GM18520 (cell line): ENCODE measurements at regions not wholly inside any gene's neighbourhood (a gene's known extent, or its start where the extent isn't known, plus 50 kb on each side); places are given as distances from the start of the nearest gene placed in this dataset.
"Not testable (repeated sequence)": the region's sequence is repeated elsewhere in the genome, so short reads cannot be mapped to it uniquely, and the experiment has no call there.

Source experiments
- ATAC-seq: cut with Tn5 transposase; IDR thresholded peaks from one replicate; pipeline ENCODE4 v1.9.1; 2021; ENCODE audit not compliant: unreplicated experiment

DNA sequence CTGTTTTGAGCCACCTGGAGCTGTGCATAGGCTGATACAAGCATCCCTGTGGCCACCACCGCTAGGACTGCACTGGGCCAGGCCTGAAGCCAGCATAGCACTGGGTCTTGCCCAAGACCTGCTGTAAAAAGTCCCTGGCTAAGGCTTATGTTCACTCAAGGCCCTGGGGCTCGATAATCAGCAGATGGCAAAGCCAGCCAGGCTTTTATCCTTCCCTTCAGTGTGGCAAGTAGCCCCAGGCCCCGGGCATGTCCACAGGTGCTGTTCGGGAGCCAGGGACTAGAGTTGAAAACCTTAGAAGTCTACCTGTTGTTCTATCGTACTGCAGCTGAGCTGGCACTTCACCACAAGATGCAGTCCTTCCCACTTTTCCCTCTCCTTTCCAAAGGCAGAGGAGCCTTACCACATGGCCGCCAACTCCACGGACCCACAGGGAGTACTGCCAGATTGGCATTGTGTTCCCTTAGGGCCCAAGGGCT lies 226.4 kb upstream of the ZNF217 start:
- no peak for ATAC-seq

DNA sequence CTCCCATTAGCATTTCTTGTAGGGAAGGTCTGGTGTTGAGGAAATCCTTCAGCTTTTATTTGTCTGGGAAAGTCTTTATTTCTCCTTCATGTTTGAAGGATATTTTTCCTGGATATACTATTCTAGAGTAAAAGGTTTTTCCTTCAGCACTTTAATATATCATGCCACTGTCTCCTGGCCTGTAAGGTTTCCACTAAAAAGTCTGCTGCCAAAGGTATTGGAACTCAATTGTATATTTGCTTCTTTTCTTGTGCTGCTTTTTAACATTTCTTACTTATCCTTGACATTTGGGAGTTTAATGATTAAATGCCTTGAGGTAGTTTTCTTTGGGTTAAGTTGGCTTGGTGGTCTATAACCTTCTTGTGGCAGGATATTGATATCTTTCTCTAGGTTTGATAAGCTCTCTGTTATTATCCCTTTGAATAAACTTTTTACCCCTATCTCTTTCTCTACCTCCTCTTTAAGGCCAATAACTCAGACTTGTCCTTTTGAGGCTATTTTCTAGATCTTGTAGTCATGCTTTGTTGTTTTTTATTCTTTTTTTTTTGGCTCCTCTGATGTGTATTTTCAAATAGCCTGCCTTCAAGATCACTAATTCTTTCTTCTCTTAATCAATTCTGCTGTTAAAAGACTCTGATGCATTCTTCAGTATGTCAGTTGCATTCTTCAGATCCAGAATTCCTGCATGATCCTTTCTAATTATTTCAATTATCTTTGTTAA lies 225.0 kb upstream of the ZNF217 start:
- ATAC-seq: no peak

DNA sequence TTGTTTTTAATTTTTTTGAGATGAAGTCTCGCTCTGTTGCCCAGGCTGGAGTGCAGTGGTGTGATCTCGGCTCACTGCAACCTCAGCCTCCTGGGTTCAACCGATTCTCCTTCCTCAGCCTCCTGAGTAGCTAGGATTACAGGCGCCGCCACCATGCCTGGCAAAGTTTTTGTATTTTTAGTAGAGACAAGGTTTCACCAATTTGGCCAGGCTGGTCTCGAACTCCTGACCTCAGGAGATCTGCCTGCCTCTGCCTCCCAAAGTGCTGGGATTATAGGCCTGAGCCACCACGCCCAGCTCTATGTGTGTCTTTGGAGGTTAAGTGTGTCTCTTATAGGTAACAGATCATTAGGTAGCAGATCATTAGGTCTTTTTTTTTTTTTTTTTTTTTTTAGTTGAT lies 223.9 kb upstream of the ZNF217 start:
- ATAC-seq: not testable (repeated sequence)

DNA sequence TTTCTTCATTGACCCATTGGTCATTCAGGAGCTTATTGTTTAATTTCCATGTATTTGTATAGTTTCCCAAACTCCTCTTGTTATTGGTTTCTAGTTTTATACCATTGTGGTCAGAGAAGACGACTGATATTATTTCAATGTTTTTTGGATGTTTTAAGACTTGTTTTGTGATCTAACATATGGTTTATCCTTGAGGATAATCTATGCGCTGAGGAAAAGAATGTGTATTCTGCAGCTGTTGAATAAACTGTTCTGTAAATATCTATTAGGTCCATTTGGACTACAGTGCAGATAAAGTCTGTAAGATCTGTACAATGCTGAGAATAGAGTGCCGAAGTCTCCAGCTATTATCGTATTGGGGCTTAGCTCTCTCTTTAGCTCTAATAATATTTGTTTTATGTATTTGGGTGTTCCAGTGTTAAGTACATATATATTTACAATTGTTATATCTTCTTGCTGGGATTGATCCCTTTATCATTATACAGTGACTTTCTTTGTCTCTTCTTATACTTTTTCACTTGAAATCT lies 223.3 kb upstream of the ZNF217 start:
- no peak for ATAC-seq

DNA sequence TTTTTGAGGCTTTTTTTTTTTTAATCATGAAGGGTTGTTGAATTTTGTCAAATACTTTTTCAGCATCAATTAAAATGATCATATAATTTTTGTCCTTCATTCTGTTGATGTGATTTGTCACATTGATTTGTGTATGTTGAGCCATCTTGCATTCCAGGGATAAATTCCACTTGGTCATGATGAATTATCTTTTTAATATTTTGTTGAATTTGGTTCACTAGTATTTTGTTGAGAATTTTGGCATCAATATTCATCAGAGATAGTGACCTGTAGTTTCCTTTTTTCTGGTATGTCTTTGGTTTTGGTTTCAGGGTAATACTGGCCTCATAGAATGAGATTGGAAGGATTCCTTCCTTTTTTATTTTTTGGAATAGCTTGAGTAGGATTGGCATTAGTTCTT lies 221.9 kb upstream of the ZNF217 start:
- no peak for ATAC-seq

DNA sequence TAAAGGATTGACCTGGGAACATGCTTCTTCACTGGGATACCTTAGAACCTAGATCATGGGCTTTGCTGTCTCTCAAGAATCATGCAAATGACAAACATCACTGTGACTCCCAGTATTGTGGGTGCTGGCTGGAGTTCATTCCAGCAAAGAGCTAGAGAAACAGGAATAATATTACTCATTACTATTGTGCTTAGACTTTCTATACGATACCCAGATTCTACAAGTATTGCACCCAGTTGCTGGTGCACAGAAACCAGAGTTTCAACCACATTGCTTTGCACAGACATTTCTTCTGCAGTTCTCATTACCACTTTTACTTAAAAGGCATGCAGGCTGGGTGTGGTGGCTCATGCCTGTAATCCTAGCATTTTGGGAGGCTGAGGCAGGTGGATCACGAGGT lies 220.4 kb upstream of the ZNF217 start:
- no peak for ATAC-seq

DNA sequence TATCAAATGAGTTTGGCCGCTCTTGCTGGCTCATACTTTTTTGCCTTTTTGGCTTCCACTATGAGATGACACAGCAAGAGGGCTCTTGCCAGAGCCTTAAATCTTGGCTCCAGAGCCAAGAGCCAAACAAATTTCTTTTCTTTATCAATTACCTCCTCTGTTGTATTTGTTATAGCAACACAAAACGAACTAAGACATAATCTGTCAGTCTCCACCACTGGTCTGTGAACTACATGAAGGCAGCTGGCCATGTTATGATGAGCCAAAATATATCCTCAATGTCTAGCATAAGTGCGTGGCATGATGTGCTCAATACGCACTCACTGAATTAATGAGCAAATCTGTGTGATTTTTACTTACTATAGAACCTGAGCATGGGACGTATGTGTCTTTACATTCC lies 220.0 kb upstream of the ZNF217 start:
- no peak for ATAC-seq

DNA sequence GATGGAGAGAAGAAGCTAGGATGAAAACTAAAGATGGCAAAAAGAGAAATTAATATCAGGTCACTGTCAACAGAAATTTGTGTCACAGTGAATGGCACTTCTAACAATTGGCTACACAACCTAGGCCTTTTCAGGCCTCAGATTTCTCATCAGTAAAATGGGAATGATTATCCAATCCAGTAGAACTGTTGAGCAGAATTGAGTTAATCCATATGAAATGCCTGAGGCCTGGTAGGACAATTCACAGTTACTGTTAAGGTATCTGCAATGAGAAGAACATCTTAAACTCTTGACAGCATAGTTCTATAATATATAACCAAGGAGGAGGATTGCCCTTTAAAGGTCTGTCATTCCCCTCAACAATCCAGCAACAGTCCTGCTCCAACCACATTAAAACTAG lies 217.9 kb upstream of the ZNF217 start:
- ATAC-seq: no peak

DNA sequence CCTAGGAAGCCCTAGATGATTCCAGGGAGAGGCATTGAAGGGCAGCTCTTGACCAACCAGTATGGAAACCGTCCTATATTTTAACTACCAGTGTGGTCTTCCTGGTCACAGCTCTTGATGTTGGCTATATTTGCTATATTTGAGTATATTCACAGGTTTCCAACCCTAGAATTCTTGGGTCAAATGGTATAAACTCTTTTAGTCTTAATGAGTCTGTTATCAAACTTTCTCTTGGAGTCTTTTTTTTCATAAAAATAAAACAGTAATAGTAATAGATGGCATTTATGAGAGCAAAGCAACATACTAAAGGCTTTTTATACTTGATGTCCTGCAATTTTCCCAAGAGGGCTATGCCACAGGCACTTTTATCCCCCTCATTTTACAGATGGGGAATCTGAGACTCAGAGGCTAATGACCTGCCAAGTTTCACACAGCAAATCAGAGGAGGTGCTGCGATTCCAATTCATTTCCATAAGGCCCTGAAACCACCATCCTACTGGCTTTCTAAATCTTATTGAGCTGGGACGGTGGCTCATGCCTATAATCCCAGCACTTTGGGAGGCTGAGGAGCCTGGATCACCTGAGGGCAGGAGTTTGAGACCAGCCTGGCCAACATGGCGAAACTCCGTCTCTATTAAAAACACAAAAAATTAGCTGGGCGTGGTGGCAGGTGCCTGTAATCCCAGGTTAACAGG lies 217.2 kb upstream of the ZNF217 start:
- no peak for ATAC-seq

DNA sequence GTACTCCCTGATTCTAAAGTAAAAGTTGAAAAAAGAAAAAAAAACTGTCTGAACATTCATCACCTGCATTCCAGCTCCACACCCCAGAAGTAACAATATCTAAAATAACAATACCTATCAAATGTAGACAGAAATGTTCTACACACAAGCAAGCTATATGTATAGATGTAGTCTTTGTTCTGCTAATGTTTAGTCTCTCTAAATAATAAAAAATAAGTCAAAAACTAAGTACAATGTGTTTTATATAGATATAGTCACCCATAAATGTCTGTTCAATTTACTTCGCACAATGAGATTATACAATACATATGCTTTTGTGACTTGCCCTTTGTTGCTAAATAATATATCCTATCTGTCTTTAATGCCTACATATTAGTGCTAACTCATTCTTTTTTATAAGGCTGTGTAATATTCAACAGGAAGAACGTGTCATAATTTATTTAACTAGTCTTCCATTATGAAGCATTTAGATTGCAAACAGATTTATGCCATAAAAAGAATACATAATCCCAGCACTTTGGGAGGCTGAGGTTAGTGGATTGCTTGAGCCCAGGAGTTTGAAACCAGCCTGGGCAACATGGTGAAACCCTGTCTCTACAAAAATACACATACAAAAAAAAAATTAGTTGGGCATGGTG lies 216.2 kb upstream of the ZNF217 start:
- ATAC-seq: no peak

DNA sequence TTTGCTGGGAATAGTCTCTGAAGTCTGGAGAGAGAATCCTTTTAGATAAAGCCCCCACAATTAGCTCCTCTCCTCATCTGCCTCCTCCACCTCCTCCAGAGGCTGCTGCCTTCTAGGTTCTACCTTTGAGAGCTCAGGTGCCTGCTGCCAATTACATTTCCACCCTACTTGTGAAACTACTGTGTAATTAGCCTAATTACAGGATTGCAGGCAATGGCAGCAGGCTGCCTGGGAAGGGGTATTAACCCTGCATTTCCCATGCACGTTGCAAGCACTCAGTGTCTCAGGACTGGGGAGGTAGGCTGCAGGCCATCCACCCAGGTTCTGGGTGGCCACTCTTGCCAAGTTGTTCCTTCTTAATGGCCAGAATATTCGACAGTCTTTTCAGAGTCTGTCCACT lies 215.6 kb upstream of the ZNF217 start:
- ATAC-seq: no peak

DNA sequence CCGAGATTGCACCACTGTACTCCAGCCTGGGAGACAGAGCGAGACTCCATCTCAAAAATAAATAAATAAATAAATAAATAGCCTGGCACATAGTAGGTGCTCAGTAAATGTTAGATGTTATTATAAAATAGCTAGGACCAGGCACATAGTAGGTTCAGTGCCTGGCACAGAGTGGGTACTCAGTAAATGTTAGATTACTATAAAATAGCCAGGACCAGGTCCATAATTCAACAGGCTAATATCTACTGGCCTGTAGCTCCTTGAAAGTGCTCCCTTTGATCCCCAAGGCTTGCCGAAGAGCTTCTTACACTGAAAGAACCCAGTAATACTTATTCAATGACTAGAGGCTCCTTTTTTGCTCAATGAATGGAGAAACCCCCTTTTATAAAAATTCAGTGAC lies 215.1 kb upstream of the ZNF217 start:
- ATAC-seq: no peak

DNA sequence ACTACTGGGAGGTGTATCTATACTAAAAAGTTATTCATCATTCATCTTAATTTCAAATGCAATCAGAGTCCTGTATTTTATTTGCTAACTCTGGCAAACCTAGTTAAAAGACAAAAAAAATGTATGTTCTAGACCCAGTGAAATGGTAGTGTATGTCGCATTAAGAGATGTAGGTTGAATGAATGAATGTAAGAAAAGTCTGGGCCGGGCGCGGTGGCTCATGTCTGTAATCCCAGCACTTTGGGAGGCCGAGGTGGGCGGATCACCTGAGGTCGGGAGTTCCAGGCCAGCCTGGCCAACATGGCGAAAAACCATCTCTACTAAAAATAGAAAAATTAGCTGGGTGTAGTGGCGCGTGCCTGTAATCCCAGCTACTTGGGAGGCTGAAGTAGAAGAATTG lies 214.7 kb upstream of the ZNF217 start:
- ATAC-seq: not testable (repeated sequence)

DNA sequence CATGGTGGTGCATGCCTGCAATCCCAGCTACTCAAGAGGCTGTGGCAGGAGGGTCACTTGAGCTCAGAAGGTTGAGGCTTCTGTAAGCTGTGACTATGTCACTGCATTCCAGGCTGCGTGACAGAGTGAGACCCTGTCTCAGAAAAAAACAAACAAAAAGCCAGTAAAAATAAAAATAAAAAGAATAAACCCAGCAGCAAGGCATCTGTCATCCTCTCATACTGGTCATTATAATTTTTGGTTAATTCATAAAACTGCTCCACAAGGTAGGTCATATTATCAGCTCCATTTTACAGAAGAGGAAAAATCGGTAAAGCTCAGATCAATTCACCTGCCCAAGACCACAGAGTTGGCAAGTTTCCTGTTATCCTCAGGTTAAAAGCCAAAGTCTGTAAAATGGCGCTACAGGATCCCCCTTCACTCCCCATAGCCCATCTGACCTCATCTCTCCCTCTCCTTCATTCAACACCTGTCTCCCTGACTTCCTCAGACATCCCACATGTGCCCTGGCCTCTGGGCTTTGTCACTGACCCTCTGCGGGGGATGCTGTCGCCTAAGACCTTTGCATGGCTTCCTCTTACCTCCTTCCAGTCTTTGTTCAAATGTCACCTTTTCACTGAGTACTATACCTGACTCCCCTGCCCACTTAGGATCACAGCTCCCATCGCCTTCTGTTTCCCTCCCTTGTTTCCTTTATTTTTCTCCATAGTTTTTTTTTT lies 213.2 kb upstream of the ZNF217 start:
- ATAC-seq: no peak

DNA sequence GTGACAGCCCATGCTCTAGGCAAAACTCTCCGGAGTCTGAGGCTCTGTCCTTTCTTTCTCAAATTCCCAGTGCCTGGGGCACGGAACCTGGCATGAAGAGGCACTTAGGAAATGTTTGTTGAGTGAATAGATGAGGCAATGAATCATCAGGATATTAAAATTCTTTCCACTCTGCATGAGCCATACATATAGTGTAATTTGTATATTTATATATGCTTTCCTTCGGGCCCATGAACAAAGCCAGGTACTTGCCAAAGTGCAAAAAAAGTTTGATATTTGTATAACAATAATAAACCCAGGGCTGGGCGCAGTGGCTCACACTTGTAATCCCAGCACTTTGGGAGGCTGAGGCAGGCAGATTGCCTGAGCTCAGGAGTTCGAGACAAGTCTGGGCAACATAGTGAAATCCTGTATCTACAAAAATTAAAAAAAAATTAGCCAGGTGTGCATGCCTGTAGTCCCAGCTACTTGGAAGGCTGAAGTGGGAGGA lies 212.3 kb upstream of the ZNF217 start:
- ATAC-seq: no peak

DNA sequence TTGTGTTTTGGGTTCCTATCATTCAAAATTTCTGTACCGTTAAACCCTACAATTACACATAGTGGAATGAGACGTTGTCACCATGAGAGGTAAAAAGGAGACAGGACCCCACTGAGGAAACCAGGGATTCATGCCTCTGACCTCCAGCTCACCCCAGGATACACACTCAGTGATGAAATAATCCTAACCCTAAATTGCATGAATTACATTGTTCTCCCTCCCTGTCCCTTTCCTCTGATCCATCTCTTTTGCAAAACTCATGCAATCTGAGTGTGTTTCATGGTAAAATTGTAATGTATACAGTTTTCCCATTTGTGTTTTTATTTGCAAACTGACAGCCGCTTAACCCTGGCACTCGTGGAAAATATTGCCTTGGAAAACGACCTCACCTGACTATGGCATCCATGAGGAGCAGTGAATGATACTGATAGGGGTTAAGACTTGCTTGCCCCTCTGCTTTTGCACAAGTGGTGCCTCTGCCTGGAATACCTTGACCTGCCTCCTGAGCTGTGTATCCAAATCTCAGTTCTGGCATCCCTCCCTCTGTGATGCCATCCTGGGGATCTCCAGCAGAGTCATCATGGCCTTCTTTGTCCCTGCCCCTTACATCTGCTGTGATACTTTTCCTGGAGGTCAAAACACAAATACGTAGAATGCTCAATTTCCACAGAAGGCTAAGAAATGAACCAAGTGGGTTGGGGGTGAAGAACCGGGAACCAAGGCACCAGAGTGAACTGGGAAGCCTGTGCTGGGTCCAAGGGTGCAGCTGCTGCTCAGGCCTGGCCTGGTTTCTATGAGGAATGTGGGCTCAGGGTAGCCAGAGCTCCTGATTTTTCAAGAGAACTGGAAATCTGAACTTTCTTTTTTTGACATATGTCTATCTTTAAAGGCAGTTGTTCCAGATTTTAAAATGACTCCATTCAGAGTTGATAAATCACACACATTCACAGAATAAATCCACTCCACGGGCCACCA lies 211.6 kb upstream of the ZNF217 start:
- ATAC-seq: no peak

DNA sequence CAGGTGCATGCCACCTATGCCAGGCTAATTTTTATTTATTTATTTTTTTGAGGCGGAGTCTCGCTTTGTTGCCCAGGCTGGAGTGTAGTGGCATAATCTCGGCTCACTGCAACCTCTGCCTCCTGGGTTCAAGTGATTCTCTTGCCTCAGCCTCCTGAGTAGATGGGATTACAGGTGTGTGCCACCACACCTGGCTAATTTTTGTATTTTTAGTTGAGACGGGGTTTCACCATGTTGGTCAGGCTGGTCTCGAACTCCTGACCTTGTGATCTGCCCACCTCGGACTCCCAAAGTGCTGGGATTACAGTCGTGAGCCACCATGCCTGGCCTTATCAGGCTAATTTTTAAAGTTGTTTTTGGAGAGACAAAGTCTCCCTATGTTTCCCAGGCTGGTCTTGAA lies 210.7 kb upstream of the ZNF217 start:
- ATAC-seq: not testable (repeated sequence)

DNA sequence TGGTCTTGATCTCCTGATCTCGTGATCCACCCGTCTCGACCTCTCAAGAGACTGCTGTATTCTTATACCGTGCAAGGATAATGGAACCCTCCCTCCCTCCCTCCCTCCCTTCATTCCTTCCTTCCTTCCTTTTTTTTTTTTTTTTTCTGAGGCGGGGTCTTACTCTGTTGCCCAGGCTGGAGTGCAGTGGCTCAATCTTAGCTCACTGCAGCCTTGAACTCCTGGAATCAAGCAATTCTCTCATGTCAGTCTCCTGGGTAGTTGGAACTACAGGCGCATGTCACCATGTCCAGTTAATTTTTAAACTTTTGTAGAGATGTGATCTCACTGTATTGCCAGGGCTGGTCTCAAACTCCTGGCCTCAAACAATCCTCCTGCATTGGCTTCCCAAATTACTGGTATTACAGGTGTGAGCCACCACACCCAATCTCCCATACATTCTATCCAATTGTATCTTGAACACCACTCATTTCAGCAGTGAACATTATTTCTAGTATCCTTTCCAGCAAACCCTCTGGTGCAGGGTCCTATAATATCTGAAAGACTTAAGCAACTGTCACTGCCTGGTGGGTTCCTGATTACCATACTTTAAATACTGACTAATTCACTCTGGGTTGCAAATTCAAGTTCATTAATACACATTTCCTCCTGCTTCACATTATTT lies 210.0 kb upstream of the ZNF217 start:
- ATAC-seq: no peak

DNA sequence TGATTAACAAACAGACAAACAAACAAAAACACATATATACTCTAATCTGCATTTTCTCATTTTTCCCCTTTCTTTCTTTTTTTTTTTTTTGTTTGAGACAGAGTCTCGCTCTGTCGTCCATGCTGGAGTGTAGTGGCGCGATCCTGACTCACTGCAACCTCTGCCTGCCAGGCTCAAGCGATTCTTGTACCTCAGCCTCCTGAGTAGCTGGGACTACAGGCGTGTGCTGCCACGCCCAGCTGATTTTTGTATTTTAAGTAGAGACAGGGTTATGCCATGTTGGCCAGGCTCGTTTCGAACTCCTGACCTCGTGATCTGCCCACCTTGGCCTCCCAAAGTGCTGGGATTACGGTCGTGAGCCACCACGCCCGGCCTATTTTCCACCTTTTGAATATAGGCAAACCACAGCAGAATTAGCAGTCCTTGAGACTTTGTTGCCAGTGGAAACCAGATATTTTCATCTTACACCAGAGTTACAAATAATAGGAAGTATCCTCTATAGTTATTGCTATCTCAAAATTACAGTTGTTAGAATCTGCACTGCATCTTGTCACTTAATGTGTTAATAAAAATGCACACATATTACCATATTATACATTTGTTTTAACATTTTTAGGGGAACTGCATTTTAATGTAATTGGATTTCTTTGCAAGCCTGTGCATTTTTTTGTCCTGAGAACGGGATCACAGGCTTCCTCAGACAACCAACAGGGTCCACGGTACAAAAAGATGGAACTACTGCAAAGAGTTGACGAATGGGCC lies 208.2 kb upstream of the ZNF217 start:
- ATAC-seq: no peak
